RPMI8226 (cell line): ENCODE measurements at regions not wholly inside any gene's neighbourhood (a gene's known extent, or its start where the extent isn't known, plus 50 kb on each side); places are given as distances from the start of the nearest gene placed in this dataset.
"Not testable (repeated sequence)": the region's sequence is repeated elsewhere in the genome, so short reads cannot be mapped to it uniquely, and the experiment has no call there.

Experiments used
- DNase-seq: peaks from one replicate; pipeline ENCODE4 v3.0.0-alpha.2; 2015

GRCh38 chr6:60382771-60383170, 1903.3 kb downstream of the KHDRBS2 start:
- not testable (repeated sequence) for DNase-seq

DNA sequence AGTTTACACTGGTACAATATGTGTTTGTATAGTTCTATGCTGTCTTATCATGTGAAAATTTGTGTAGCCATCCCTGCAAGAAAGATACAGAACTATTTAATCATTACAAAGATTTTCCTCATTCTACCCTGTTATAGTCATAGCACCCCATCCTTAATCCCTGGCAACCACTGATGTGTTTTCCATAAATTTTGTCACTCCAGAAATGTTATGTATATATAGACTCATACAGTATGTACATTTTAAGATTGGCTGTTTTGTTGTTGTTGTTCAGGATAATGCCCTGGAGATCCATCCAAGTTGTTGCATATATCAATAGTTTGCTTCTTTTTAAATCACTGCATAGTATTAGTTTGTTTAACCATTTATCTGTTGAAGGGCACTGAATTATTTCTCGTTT, 1911.9 kb downstream of the KHDRBS2 start:
- not testable (repeated sequence) for DNase-seq

DNA sequence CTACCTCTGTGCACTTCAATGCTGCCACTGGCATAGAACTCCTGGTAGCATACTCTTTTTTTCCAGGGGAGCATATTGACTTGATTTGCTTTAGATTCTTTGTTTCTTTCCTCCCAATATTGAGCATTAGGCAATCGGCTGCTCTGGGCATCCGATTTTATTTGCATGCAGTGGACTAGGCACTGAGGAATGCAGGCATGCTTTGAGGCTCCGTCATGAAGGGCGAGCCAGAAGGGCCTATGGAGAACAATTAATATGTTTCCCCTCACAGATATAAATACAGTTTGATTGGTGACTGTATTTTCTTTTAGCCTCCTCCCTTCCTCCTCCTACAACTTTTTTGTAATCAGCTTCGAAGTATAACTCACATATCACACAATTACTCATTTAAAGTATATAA, 1918.2 kb downstream of the KHDRBS2 start:
- not testable (repeated sequence) for DNase-seq

DNA sequence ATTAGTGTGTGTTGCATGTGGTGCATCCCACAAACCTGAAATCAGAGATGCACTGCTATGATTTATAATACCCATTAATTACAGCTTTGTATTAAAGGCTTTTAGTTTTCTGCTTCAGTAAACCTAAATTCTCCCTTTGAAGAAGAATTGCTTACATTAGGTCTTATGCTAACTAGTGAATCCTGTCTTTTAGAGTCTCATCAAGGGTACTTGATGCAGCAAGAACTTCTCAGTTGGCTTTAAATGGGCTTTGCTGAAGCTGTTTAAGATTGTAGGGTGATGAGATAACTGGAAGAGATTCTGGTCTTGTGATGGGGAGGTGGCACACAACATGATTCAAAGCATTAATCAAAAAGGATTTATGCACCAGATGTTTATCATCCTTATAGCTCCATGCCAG, 1920.1 kb downstream of the KHDRBS2 start:
- DNase-seq, result not testable (repeated sequence)

- not testable (repeated sequence) for DNase-seq
Measured at GRCh38 chr6:60342411-60343008, 1943.5 kb downstream of the KHDRBS2 start.

DNA sequence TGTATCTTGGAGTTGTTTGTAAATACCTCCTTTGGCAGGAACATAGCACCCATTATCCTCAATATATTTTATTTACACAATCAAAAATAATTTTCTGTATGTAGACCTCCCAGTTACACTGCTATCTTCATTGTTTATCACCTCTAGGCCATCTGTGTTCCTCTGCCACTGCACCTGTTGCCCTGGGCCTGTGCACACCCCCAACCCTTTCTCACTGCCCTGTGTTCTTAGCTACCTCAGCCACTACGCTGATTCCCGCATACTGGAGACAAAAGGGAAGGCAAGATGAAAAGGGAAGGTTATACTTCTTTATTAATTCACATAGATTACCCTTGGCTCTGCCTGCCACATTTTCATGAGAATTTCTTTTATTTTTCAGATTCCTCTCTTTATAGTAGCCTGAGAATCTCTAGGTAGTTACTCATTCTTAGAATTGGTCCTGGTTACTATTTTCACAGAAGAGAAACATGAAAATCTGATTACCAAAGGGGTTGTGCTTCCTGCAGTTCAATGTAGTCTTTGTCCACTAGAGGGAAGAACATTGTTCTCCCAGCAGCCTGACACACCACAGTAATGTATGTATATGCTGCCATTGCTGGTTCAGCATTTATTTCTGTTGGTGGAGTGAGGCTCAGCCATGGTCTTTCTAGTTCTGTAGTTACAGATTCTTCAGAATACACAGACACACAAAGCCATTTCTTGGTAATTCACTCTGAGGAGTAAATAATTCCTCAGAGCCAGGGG, 1947.5 kb downstream of the KHDRBS2 start:
- peak; percentile 5 for DNase-seq

- not testable (repeated sequence) for DNase-seq
Measured at GRCh38 chr6:60335124-60335523, 1950.9 kb downstream of the KHDRBS2 start.

DNA sequence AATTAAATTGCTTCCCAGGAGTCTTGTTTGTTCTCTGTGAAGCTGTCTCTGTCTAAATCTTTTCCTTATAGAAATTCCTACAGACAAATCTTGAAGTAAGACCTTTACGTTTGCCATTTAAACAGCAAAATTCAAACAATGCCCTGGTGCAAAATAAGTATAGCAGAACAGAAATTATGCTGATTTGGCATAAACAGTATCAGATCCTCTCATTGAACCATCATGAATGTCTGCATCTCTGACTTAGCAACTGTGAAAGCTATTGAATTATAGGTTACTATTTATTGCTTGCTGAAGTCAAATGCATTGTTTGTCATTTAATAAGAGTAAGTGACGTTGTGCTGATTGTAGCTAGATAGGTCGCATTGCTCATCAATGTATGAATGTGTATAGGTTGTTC, 1952.3 kb downstream of the KHDRBS2 start:
- DNase-seq, result not testable (repeated sequence)

- not testable (repeated sequence) for DNase-seq
Measured at GRCh38 chr6:60308939-60309338, 1977.1 kb downstream of the KHDRBS2 start.
